Activated B cell treated with CpG ODN at 0.5 μM for 24 hours (primary cell): ENCODE measurements at regions not wholly inside any gene's neighbourhood (a gene's known extent, or its start where the extent isn't known, plus 50 kb on each side); places are given as distances from the start of the nearest gene placed in this dataset.

Experiments used
- ATAC-seq: fragments of 200-7000 bp; cut with Tn5 transposase; one replicate; pipeline ENCODE4 v1.10.0; 2021; ENCODE audit warnings: low read depth, mild to moderate bottlenecking, moderate library complexity
- CTCF ChIA-PET: fragments of 350-600 bp; sonication (Branson Sonifier 250); formaldehyde crosslinking; loops from one replicate; lab custom pipeline; 2021; ENCODE audit warnings: antibody characterized with exemption; lab: Charles Lee
- POLR2A ChIA-PET: fragments of 350-600 bp; sonication (Branson Sonifier 250); formaldehyde crosslinking; loops from one replicate; lab custom pipeline; 2021; ENCODE audit warnings: antibody characterized with exemption; lab: Charles Lee
- DNase-seq: peaks from one replicate; pipeline ENCODE4 v3.0.0; 2022
- H3K27ac Mint-ChIP-seq: one replicate; pipeline ENCODE4 v1.8.0; 2020; ENCODE audit warnings: mixed read lengths
- H3K27me3 Mint-ChIP-seq: one replicate; pipeline ENCODE4 v1.8.0; 2021; ENCODE audit warnings: mixed read lengths
- H3K36me3 Mint-ChIP-seq: one replicate; pipeline ENCODE4 v1.8.0; 2021; ENCODE audit warnings: low read depth, mixed read lengths
- H3K4me1 Mint-ChIP-seq: one replicate; pipeline ENCODE4 v1.8.0; 2021; ENCODE audit warnings: mixed read lengths
- H3K4me3 Mint-ChIP-seq: one replicate; pipeline ENCODE4 v1.8.0; 2020; ENCODE audit warnings: mild to moderate bottlenecking, mixed read lengths
- H3K9me3 Mint-ChIP-seq: one replicate; pipeline ENCODE4 v1.8.0; 2020; ENCODE audit warnings: mixed read lengths
- CTCF ChIP-seq: fragments of 200-600 bp; IDR thresholded peaks from one replicate; pipeline ENCODE4 v1.8.0; 2022; ENCODE audit warnings: antibody characterized with exemption, mild to moderate bottlenecking
- intact Hi-C: fragments of 100-400 bp; cut with micrococcal nuclease; formaldehyde crosslinking; loops from one replicate; pipeline ENCODE4 v1.15.1; 2024

- H3K27ac Mint-ChIP-seq, result no peak overlapping the region
- no peaks in the 10 kb centered on the region for H3K36me3 Mint-ChIP-seq
- peaks cover 2% of the 10 kb centered on the region for H3K27me3 Mint-ChIP-seq
- TF ChIP-seq CTCF, result no peak
- ATAC-seq (no peak), DNase-seq (no peak)
- H3K9me3 Mint-ChIP-seq, result no peaks in the 10 kb centered on the region
- no peak overlapping the region for H3K4me3 Mint-ChIP-seq
- ChIA-PET POLR2A (no interaction called here), CTCF (no interaction called here)
- no peaks in the 10 kb centered on the region for H3K4me1 Mint-ChIP-seq
- intact Hi-C loops, result no loop called here
Measured at GRCh38 chr16:86388976-86389375, 121.4 kb upstream of the FOXF1 start.

GRCh38 chr16:86389566-86390328 is 120.6 kb upstream of the FOXF1 start:
- Mint-ChIP-seq H3K27ac (no peak overlapping the region), H3K27me3 (peaks cover 2% of the 10 kb centered on the region), H3K9me3 (no peaks in the 10 kb centered on the region), H3K4me1 (no peaks in the 10 kb centered on the region), H3K4me3 (no peak overlapping the region), H3K36me3 (no peaks in the 10 kb centered on the region)
- ChIA-PET CTCF (no interaction called here), POLR2A (no interaction called here)
- no peak for TF ChIP-seq CTCF
- ATAC-seq (no peak), DNase-seq (no peak)
- intact Hi-C loops, result no loop called here

GRCh38 chr16:86390335-86390734 is 120.0 kb upstream of the FOXF1 start:
- H3K27ac Mint-ChIP-seq, result no peak overlapping the region
- TF ChIP-seq CTCF, result no peak

GRCh38 chr16:86391486-86391885 is 118.8 kb upstream of the FOXF1 start:
- intact Hi-C loops, result no loop called here
- Mint-ChIP-seq H3K9me3 (no peaks in the 10 kb centered on the region), H3K36me3 (no peaks in the 10 kb centered on the region), H3K4me1 (no peaks in the 10 kb centered on the region), H3K4me3 (no peak overlapping the region), H3K27ac (no peak overlapping the region), H3K27me3 (peaks cover 2% of the 10 kb centered on the region)
- DNase-seq, result no peak
- no peak for ATAC-seq
- ChIA-PET CTCF (no interaction called here), POLR2A (no interaction called here)
- no peak for TF ChIP-seq CTCF

More at GRCh38 chr16:86390335-86390734, 120.0 kb upstream of the FOXF1 start:
- intact Hi-C loops, result no loop called here
- Mint-ChIP-seq H3K9me3 (no peaks in the 10 kb centered on the region), H3K27me3 (peaks cover 2% of the 10 kb centered on the region), H3K4me3 (no peak overlapping the region), H3K36me3 (no peaks in the 10 kb centered on the region), H3K4me1 (no peaks in the 10 kb centered on the region)
- DNase-seq (no peak), ATAC-seq (no peak)
- ChIA-PET POLR2A (no interaction called here), CTCF (no interaction called here)

GRCh38 chr16:86391984-86392383 is 118.3 kb upstream of the FOXF1 start:
- DNase-seq (no peak), ATAC-seq (no peak)
- no peak for TF ChIP-seq CTCF
- no peaks in the 10 kb centered on the region for H3K27me3 Mint-ChIP-seq
- no peaks in the 10 kb centered on the region for H3K36me3 Mint-ChIP-seq
- ChIA-PET CTCF (no interaction called here), POLR2A (no interaction called here)
- no peaks in the 10 kb centered on the region for H3K4me1 Mint-ChIP-seq
- no peaks in the 10 kb centered on the region for H3K9me3 Mint-ChIP-seq
- H3K4me3 Mint-ChIP-seq, result no peak overlapping the region
- intact Hi-C loops, result no loop called here
- no peak overlapping the region for H3K27ac Mint-ChIP-seq
